Endodermal cell (in vitro differentiated cells): ENCODE measurements at regions not wholly inside any gene's neighbourhood (a gene's known extent, or its start where the extent isn't known, plus 50 kb on each side); places are given as distances from the start of the nearest gene placed in this dataset.

Experiments used
- DNase-seq: peaks from one replicate; pipeline ENCODE4 v3.0.0-alpha.2; 2017
- H3K27ac ChIP-seq: 2 replicates; pipeline ENCODE4 v1.5.1; 2013; ENCODE audit warnings: mild to moderate bottlenecking, low read depth, low read length, moderate library complexity
- H3K27me3 ChIP-seq: 2 replicates; pipeline ENCODE4 v1.6.1; 2013; ENCODE audit warnings: mild to moderate bottlenecking, low read length, moderate library complexity; ENCODE audit not compliant: insufficient read depth, control insufficient read depth, poor library complexity, severe bottlenecking
- H3K36me3 ChIP-seq: 2 replicates; pipeline ENCODE4 v1.7.0; 2013; ENCODE audit warnings: mild to moderate bottlenecking, low read length, moderate library complexity; ENCODE audit not compliant: control insufficient read depth, insufficient read depth
- H3K4me1 ChIP-seq: one replicate; pipeline ENCODE4 v1.7.0; 2013; ENCODE audit warnings: low read length; ENCODE audit not compliant: control insufficient read depth, insufficient read depth
- H3K4me3 ChIP-seq: 2 replicates; pipeline ENCODE4 v1.5.1; 2013; ENCODE audit warnings: mild to moderate bottlenecking, low read length, moderate library complexity
- H3K9ac ChIP-seq: 2 replicates; pipeline ENCODE4 v1.6.1; 2013; ENCODE audit warnings: mild to moderate bottlenecking, low read length, moderate library complexity; ENCODE audit not compliant: poor library complexity, severe bottlenecking; ENCODE audit errors: extremely low read depth
- H3K9me3 ChIP-seq: 2 replicates; pipeline ENCODE4 v1.6.1; 2013; ENCODE audit warnings: mild to moderate bottlenecking, low read length, moderate library complexity; ENCODE audit not compliant: control insufficient read depth
- H3K27ac Mint-ChIP-seq: 2 replicates; pipeline ENCODE4 v1.8.0; 2020; ENCODE audit warnings: mixed read lengths
- H3K27me3 Mint-ChIP-seq: 2 replicates; pipeline ENCODE4 v1.8.0; 2021; ENCODE audit warnings: mild to moderate bottlenecking, mixed read lengths; ENCODE audit not compliant: insufficient read depth
- H3K36me3 Mint-ChIP-seq: 2 replicates; pipeline ENCODE4 v1.8.0; 2020; ENCODE audit warnings: low read depth, mixed read lengths
- H3K4me1 Mint-ChIP-seq: 2 replicates; pipeline ENCODE4 v1.8.0; 2020; ENCODE audit warnings: mixed read lengths
- H3K4me3 Mint-ChIP-seq: 2 replicates; pipeline ENCODE4 v1.8.0; 2020; ENCODE audit warnings: mild to moderate bottlenecking, moderate library complexity, mixed read lengths
- H3K9me3 Mint-ChIP-seq: 2 replicates; pipeline ENCODE4 v1.8.0; 2020; ENCODE audit warnings: mild to moderate bottlenecking, mixed read lengths
- WGBS, 2 experiments: methylation state at CpG; one replicate each; pipeline versions ENCODE4 v1.1.5 to v1.1.7; 2013; ENCODE audit warnings: missing lambda C conversion rate in 2 of 2, mixed read lengths in 1 of 2; ENCODE audit not compliant: insufficient coverage in 1 of 2, insufficient read length in 1 of 2; 5-methylcytosine and 5-hydroxymethylcytosine counted together
- TF ChIP-seq, protein P1 (sequence below): fragments of 200-600 bp; sonication (generic); conservative IDR thresholded peaks from 2 replicates; pipeline ENCODE4 v1.5.0; 2021; ENCODE audit warnings: antibody characterized with exemption, mild to moderate bottlenecking

GRCh38 chr1:113217447-113218208 is 144.6 kb downstream of the LRIG2 start:
- no peak overlapping the region for H3K9ac ChIP-seq
- no peaks in the 10 kb centered on the region for H3K36me3 ChIP-seq
- H3K27me3 Mint-ChIP-seq: no peaks in the 10 kb centered on the region
- 49 to 70% methylated on average over 5 to 7 of the region's 7 CpGs for WGBS, 2 experiments
- peaks cover 29% of the 10 kb centered on the region for H3K4me1 ChIP-seq
- peaks cover 16% of the 10 kb centered on the region for H3K36me3 Mint-ChIP-seq
- H3K4me1 Mint-ChIP-seq: peaks cover 45% of the 10 kb centered on the region
- H3K4me3 Mint-ChIP-seq: no peak overlapping the region
- H3K27me3 ChIP-seq: no peaks in the 10 kb centered on the region
- peaks cover 33% of the 10 kb centered on the region for H3K9me3 Mint-ChIP-seq
- peak overlapping the region; percentile 80 for H3K27ac Mint-ChIP-seq
- no peak overlapping the region for H3K27ac ChIP-seq
- peaks cover 37% of the 10 kb centered on the region for H3K9me3 ChIP-seq
- TF ChIP-seq, protein P1, sequence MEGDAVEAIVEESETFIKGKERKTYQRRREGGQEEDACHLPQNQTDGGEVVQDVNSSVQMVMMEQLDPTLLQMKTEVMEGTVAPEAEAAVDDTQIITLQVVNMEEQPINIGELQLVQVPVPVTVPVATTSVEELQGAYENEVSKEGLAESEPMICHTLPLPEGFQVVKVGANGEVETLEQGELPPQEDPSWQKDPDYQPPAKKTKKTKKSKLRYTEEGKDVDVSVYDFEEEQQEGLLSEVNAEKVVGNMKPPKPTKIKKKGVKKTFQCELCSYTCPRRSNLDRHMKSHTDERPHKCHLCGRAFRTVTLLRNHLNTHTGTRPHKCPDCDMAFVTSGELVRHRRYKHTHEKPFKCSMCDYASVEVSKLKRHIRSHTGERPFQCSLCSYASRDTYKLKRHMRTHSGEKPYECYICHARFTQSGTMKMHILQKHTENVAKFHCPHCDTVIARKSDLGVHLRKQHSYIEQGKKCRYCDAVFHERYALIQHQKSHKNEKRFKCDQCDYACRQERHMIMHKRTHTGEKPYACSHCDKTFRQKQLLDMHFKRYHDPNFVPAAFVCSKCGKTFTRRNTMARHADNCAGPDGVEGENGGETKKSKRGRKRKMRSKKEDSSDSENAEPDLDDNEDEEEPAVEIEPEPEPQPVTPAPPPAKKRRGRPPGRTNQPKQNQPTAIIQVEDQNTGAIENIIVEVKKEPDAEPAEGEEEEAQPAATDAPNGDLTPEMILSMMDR: no peak
- DNase-seq: peak; percentile 75
- peak overlapping the region; percentile 8 for H3K4me3 ChIP-seq

- H3K36me3 ChIP-seq: no peaks in the 10 kb centered on the region
- no peak overlapping the region for H3K9ac ChIP-seq
- peak; percentile 83 for DNase-seq
- H3K4me3 ChIP-seq: no peak overlapping the region
- peaks cover 31% of the 10 kb centered on the region for H3K4me1 ChIP-seq
- 76 to 77% methylated on average over 2 of the region's 2 CpGs for WGBS, 2 experiments
- Mint-ChIP-seq H3K27me3 (no peaks in the 10 kb centered on the region), H3K36me3 (peaks cover 11% of the 10 kb centered on the region), H3K4me3 (no peak overlapping the region), H3K9me3 (peaks cover 19% of the 10 kb centered on the region), H3K27ac (no peak overlapping the region), H3K4me1 (peaks cover 57% of the 10 kb centered on the region)
- no peak overlapping the region for H3K27ac ChIP-seq
- H3K27me3 ChIP-seq: no peaks in the 10 kb centered on the region
- TF ChIP-seq, protein P1: peak; percentile 79
- H3K9me3 ChIP-seq: peaks cover 23% of the 10 kb centered on the region
Measured at GRCh38 chr1:113219377-113219776, 146.4 kb downstream of the LRIG2 start.

- no peak overlapping the region for H3K4me3 Mint-ChIP-seq
- peaks cover 19% of the 10 kb centered on the region for H3K9me3 ChIP-seq
- H3K36me3 ChIP-seq: no peaks in the 10 kb centered on the region
- no peak overlapping the region for H3K9ac ChIP-seq
- no peak overlapping the region for H3K27ac ChIP-seq
- no peak overlapping the region for H3K4me3 ChIP-seq
- WGBS, 2 experiments: 80 to 89% methylated on average over 5 of the region's 5 CpGs
- H3K27me3 Mint-ChIP-seq: no peaks in the 10 kb centered on the region
- H3K4me1 ChIP-seq: peaks cover 31% of the 10 kb centered on the region
- DNase-seq: no peak
- peaks cover 58% of the 10 kb centered on the region for H3K4me1 Mint-ChIP-seq
- no peak overlapping the region for H3K27ac Mint-ChIP-seq
- TF ChIP-seq, protein P1: no peak
- H3K36me3 Mint-ChIP-seq: peaks cover 10% of the 10 kb centered on the region
- no peaks in the 10 kb centered on the region for H3K27me3 ChIP-seq
- peaks cover 16% of the 10 kb centered on the region for H3K9me3 Mint-ChIP-seq
Measured at GRCh38 chr1:113219828-113220227, 146.8 kb downstream of the LRIG2 start.
